Skeletal muscle tissue (tissue), 4 donors: ENCODE measurements at regions not wholly inside any gene's neighbourhood (a gene's known extent, or its start where the extent isn't known, plus 50 kb on each side); places are given as distances from the start of the nearest gene placed in this dataset. TPM values are rescaled to one million over a fixed set of nuclear protein-coding genes. Genes with fewer than 3 reads are reported as not detected.

Source experiments
- H3K27ac ChIP-seq: one replicate; pipeline ENCODE4 v1.7.0; 2013; ENCODE audit warnings: mild to moderate bottlenecking, low read depth, low read length, inconsistent platforms
- H3K27me3 ChIP-seq, 3 donors: one replicate each; pipeline ENCODE4 v1.7.0; 2013; ENCODE audit warnings: low read length in 3 of 3; ENCODE audit not compliant: control insufficient read depth in 3 of 3, insufficient read depth in 3 of 3
- H3K36me3 ChIP-seq, 3 donors: one replicate each; pipeline ENCODE4 v1.7.0; 2013; ENCODE audit warnings: low read length in 3 of 3; ENCODE audit not compliant: control insufficient read depth in 3 of 3, insufficient read depth in 3 of 3
- H3K4me1 ChIP-seq, 3 donors: one replicate each; pipeline ENCODE4 v1.7.0; 2013; ENCODE audit warnings: low read length in 3 of 3, mild to moderate bottlenecking in 3 of 3; ENCODE audit not compliant: control insufficient read depth in 3 of 3, insufficient read depth in 3 of 3
- H3K4me3 ChIP-seq, 3 donors: one replicate each; pipeline ENCODE4 v1.7.0; 2013; ENCODE audit warnings: low read length in 3 of 3
- H3K9ac ChIP-seq, 3 donors: one replicate each; pipeline ENCODE4 v1.7.0; 2013; ENCODE audit warnings: low read length in 3 of 3, mild to moderate bottlenecking in 3 of 3, moderate library complexity in 2 of 3, low read depth in 1 of 3
- H3K9me3 ChIP-seq, 3 donors: one replicate each; pipeline ENCODE4 v1.7.0; 2013; ENCODE audit warnings: low read length in 3 of 3; ENCODE audit not compliant: control insufficient read depth in 3 of 3
- small RNA-seq: library from RNA; depleted of rRNA; stranded (forward); fragments of <200 nt; gene quantifications from one replicate; pipeline ENCODE3, GENCODE V24; 2014
- donor health status: Osteomylitis.

GRCh38 chr10:20958225-20958624, 61.1 kb upstream of the NEBL start:
- no peaks in the 10 kb centered on the region for H3K27me3 ChIP-seq
- no peaks in the 10 kb centered on the region for H3K4me1 ChIP-seq
- H3K9ac ChIP-seq: no peak overlapping the region

GRCh38 chr10:20957744-20958143, 60.6 kb upstream of the NEBL start:
- no peak overlapping the region for H3K4me3 ChIP-seq
- no peaks in the 10 kb centered on the region for H3K9me3 ChIP-seq
- no peaks in the 10 kb centered on the region for H3K4me1 ChIP-seq
- no peaks in the 10 kb centered on the region for H3K36me3 ChIP-seq
- no peak overlapping the region for H3K27ac ChIP-seq
- H3K9ac ChIP-seq: no peak overlapping the region
- no peaks in the 10 kb centered on the region for H3K27me3 ChIP-seq

More at GRCh38 chr10:20958225-20958624, 61.1 kb upstream of the NEBL start:
- no peaks in the 10 kb centered on the region for H3K36me3 ChIP-seq
- H3K4me3 ChIP-seq: no peak overlapping the region
- H3K27ac ChIP-seq: no peak overlapping the region
- no peaks in the 10 kb centered on the region for H3K9me3 ChIP-seq

DNA sequence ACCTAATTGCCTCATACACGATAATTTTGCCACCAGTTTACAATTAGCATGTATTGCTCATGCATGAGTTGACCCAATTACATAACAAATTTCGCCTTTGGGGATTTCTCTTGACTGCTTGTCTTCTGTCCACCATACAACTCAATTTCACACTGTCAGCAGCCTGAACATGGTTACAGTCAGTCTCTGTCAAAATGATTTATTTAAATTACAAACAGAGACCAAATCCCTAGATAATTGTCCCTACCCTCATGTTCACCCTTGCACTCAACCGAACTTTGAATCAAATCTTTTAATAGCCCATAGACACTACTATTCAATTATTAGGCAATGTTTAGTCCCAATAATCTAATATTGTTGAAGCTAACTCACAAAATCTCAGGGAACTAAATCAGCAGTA, 59.7 kb upstream of the NEBL start:
- no peaks in the 10 kb centered on the region for H3K4me1 ChIP-seq
- no peaks in the 10 kb centered on the region for H3K36me3 ChIP-seq
- H3K4me3 ChIP-seq: no peak overlapping the region
- H3K9ac ChIP-seq: no peak overlapping the region
- H3K27me3 ChIP-seq: no peaks in the 10 kb centered on the region
- H3K9me3 ChIP-seq: no peaks in the 10 kb centered on the region
- H3K27ac ChIP-seq: no peak overlapping the region

- no peaks in the 10 kb centered on the region for H3K9me3 ChIP-seq
- no peak overlapping the region for H3K9ac ChIP-seq
- no peak overlapping the region for H3K4me3 ChIP-seq
- H3K36me3 ChIP-seq: no peaks in the 10 kb centered on the region
- H3K27me3 ChIP-seq: no peaks in the 10 kb centered on the region
- no peak overlapping the region for H3K27ac ChIP-seq
- H3K4me1 ChIP-seq: no peaks in the 10 kb centered on the region
Measured at GRCh38 chr10:20955355-20955893, 58.3 kb upstream of the NEBL start.

DNA sequence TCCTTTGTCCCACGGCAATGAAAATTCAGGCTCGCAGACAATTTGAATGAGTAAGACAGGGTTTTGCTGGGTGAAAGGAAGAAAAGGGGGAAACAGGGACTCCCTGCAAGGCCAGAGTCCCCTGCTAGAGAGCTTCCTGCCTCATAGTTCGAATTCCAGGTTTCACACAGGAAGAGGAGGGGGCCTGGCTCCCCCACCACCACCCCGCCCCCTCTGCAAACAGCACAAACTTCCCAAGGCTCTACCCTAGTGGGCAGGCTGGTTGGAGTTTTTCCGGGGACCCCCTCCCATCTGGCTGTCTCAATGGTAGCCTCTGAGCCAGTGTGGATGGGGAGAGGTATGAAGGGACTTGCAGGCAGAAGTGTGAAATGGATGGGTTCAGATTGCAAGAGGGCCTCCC, 57.4 kb upstream of the NEBL start:
- Histone ChIP-seq H3K4me1 (no peaks in the 10 kb centered on the region), H3K9ac (no peak overlapping the region), H3K27ac (no peak overlapping the region), H3K4me3 (no peak overlapping the region), H3K9me3 (no peaks in the 10 kb centered on the region), H3K27me3 (no peaks in the 10 kb centered on the region), H3K36me3 (no peaks in the 10 kb centered on the region)

DNA sequence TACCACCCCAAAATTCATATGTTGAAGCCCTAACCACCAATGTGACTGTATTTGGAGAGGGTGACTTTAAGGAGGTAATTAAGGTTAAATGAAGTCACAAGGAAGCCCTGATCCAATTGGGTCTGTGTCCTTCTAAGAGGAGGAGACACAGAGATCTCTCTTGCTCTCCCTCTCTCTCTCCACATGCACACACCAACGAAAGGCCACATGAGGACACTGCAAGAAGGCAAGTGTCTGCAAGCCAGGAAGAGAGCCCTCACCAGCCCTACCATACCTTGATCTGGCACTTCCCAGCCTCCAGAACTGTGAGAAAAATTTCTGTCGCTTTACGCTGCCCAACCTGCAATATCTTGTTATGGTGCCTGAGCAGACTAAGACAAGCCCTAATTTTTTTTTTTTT, 56.0 kb upstream of the NEBL start:
- H3K9ac ChIP-seq: no peak overlapping the region
- H3K9me3 ChIP-seq: no peaks in the 10 kb centered on the region
- no peaks in the 10 kb centered on the region for H3K4me1 ChIP-seq
- no peaks in the 10 kb centered on the region for H3K27me3 ChIP-seq
- no peak overlapping the region for H3K27ac ChIP-seq
- no peak overlapping the region for H3K4me3 ChIP-seq
- H3K36me3 ChIP-seq: no peaks in the 10 kb centered on the region

- no peak overlapping the region for H3K4me3 ChIP-seq
- no peaks in the 10 kb centered on the region for H3K4me1 ChIP-seq
- H3K27me3 ChIP-seq: no peaks in the 10 kb centered on the region
- H3K9ac ChIP-seq: no peak overlapping the region
- H3K27ac ChIP-seq: no peak overlapping the region
- H3K9me3 ChIP-seq: no peaks in the 10 kb centered on the region
- H3K36me3 ChIP-seq: no peaks in the 10 kb centered on the region
Measured at GRCh38 chr10:20949967-20950366, 52.9 kb upstream of the NEBL start.

DNA sequence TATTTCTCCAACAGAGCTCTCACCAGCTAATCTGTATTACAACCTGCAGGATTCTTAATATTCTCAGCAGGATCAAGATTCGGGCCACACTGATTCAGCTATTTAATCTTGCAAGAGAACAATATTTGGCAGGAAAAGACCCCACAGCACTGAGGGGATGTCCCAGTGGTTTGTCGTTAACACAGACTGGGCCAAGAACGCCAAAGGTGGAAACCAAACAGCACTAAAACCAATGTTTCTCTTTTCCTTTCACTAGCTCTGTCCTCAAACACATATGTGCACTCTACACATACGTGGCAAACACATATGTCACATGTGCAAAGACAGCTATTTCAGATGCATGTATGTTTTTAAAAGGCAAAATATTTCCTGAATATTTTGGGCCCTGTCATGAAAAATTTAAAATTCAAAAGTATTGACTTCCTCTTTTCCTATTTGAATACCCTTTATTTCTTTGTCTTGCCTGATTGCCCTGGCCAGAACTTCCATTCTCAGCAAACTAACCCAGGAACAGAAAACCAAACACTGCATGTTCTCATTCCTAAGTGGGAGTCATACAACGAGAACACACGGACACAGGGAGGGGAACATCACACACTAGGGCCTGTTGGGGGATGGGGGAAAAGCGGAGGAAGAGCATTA, 51.7 kb upstream of the NEBL start:
- Histone ChIP-seq H3K36me3 (no peaks in the 10 kb centered on the region), H3K9me3 (no peaks in the 10 kb centered on the region), H3K4me3 (no peak overlapping the region), H3K27me3 (no peaks in the 10 kb centered on the region), H3K9ac (no peak overlapping the region), H3K27ac (no peak overlapping the region), H3K4me1 (no peaks in the 10 kb centered on the region)

Small RNAs in the stretch of these regions (small RNA-seq; reads per million reads assigned to genes)
- gene AL158209.2 (not detected), gene RF00017 (not detected), gene RNU6-15P (not detected)
